Left lung (tissue), 4 donors: ENCODE measurements at regions not wholly inside any gene's neighbourhood (a gene's known extent, or its start where the extent isn't known, plus 50 kb on each side); places are given as distances from the start of the nearest gene placed in this dataset.
A peak's percentile ranks its signal among the peaks of the same experiment; 100 is the strongest.

Experiments
- ATAC-seq: fragments of 200-7000 bp; cut with Tn5 transposase; one replicate; pipeline ENCODE4 v1.9.1; 2020; ENCODE audit warnings: moderate library complexity
- DNase-seq, 4 donors: peaks; one replicate each; pipeline ENCODE4 v3.0.0-alpha.2; 2013 to 2020
- H3K27ac ChIP-seq, 2 donors: fragments of 200-600 bp; sonication (generic) in 1 of 2; one replicate each; pipeline versions ENCODE4 v1.5.0 to v1.8.0; 2020 to 2021
- H3K27me3 ChIP-seq, 2 donors: fragments of 200-600 bp; sonication (generic) in 1 of 2; one replicate each; pipeline versions ENCODE4 v1.5.0 to v1.8.0; 2020 to 2021
- H3K36me3 ChIP-seq, 2 donors: fragments of 200-600 bp; sonication (generic) in 1 of 2; one replicate each; pipeline versions ENCODE4 v1.5.0 to v1.8.0; 2020 to 2021
- H3K4me1 ChIP-seq, 2 donors: fragments of 200-600 bp; one replicate each; pipeline ENCODE4 v1.8.0; 2021
- H3K4me3 ChIP-seq, 2 donors: fragments of 200-600 bp; sonication (generic) in 1 of 2; one replicate each; pipeline versions ENCODE4 v1.5.0 to v1.8.0; 2020 to 2021; ENCODE audit warnings: mild to moderate bottlenecking in 1 of 2
- H3K9me3 ChIP-seq, 2 donors: fragments of 200-600 bp; sonication (generic) in 1 of 2; one replicate each; pipeline versions ENCODE4 v1.5.0 to v1.8.0; 2020 to 2021
- CTCF ChIP-seq, 2 donors: fragments of 200-600 bp; sonication (generic) in 1 of 2; IDR thresholded peaks; one replicate each; pipeline versions ENCODE4 v1.5.0 to v1.8.0; 2021; ENCODE audit warnings: antibody characterized with exemption in 2 of 2
- intact Hi-C, 2 donors: fragments of 100-400 bp; cut with DNase I; formaldehyde crosslinking; loops; one replicate each; pipeline versions ENCODE4 v1.11.2 to v1.14.2; 2022
- donor health status: DM: no; HTN: yes; CAD: no.
- donor health status: DM: no; HTN: no; CAD: no.

- Histone ChIP-seq H3K27me3 (no peaks in the 10 kb centered on the region), H3K4me1 (peaks cover 0 to 3% of the 10 kb centered on the region in 2 donors), H3K9me3 (peaks cover 0 to 3% of the 10 kb centered on the region in 2 donors), H3K36me3 (no peaks in the 10 kb centered on the region), H3K4me3 (no peak overlapping the region), H3K27ac (no peak overlapping the region)
- DNase-seq = no peak
- intact Hi-C loops = no loop called here
- no peak for ATAC-seq
- no peak for TF ChIP-seq CTCF (IDR thresholded peaks at IDR 0.05)
Observed at GRCh38 chr22:27684901-27685300, 116.7 kb downstream of the MN1 start.

- Histone ChIP-seq H3K27ac (no peak overlapping the region), H3K4me1 (peaks cover 0 to 3% of the 10 kb centered on the region in 2 donors), H3K9me3 (peaks cover 0 to 3% of the 10 kb centered on the region in 2 donors), H3K27me3 (no peaks in the 10 kb centered on the region), H3K36me3 (no peaks in the 10 kb centered on the region), H3K4me3 (no peak overlapping the region)
- ATAC-seq (no peak), DNase-seq (no peak)
- TF ChIP-seq CTCF (IDR thresholded peaks at IDR 0.05) = no peak
- intact Hi-C loops = no loop called here
Observed at GRCh38 chr22:27685515-27685914, 116.0 kb downstream of the MN1 start.

- intact Hi-C loops = no loop called here
- Histone ChIP-seq H3K4me1 (peaks cover 0 to 3% of the 10 kb centered on the region in 2 donors), H3K9me3 (peaks cover 0 to 3% of the 10 kb centered on the region in 2 donors), H3K27me3 (no peaks in the 10 kb centered on the region), H3K4me3 (no peak overlapping the region), H3K27ac (no peak overlapping the region), H3K36me3 (no peaks in the 10 kb centered on the region)
- DNase-seq (no peak), ATAC-seq (no peak)
- TF ChIP-seq CTCF (IDR thresholded peaks at IDR 0.05) = no peak
Observed at GRCh38 chr22:27685970-27686369, 115.6 kb downstream of the MN1 start.

DNA sequence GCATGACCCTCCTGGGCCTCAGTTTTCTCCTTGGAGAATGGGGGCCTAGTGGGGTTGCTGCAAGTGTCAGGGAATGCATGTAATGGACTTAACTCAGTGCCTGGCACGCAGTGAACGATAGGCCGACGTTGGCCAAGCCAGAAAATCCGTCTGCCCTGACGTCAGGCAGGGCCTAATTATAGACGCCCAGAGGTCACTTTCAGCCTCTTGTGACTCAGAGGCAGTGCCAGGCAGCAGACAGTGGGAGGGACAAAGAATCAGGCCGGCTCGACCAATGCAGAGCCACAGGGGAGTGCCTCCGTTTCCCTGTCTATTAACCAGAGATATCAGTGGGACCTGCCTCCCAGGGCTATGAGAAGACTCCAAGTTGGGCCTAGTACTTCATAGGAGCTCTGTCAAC is 115.0 kb downstream of the MN1 start:
- no peaks in the 10 kb centered on the region for H3K27me3 ChIP-seq
- no peak overlapping the region for H3K27ac ChIP-seq
- H3K4me1 ChIP-seq = peaks cover 0 to 3% of the 10 kb centered on the region in 2 donors
- H3K4me3 ChIP-seq = no peak overlapping the region
- no peaks in the 10 kb centered on the region for H3K36me3 ChIP-seq
- intact Hi-C loops = no loop called here
- DNase-seq (peak in 2 of 4 donors; percentile 40 to 44), ATAC-seq (peak; percentile 85)
- TF ChIP-seq CTCF (IDR thresholded peaks at IDR 0.05) = no peak
- peaks cover 0 to 3% of the 10 kb centered on the region in 2 donors for H3K9me3 ChIP-seq

GRCh38 chr22:27687984-27688545 is 113.5 kb downstream of the MN1 start:
- intact Hi-C loops = no loop called here
- ATAC-seq = no peak
- no peak for DNase-seq
- H3K36me3 ChIP-seq = no peaks in the 10 kb centered on the region
- peaks cover 0 to 3% of the 10 kb centered on the region in 2 donors for H3K4me1 ChIP-seq
- H3K27ac ChIP-seq = no peak overlapping the region
- no peak for TF ChIP-seq CTCF (IDR thresholded peaks at IDR 0.05)
- no peaks in the 10 kb centered on the region for H3K27me3 ChIP-seq
- H3K9me3 ChIP-seq = peaks cover 0 to 3% of the 10 kb centered on the region in 2 donors
- no peak overlapping the region for H3K4me3 ChIP-seq
